ENCODE measurements at regions not wholly inside any gene's neighbourhood (a gene's known extent, or its start where the extent isn't known, plus 50 kb on each side); places are given as distances from the start of the nearest gene placed in this dataset.
"Not testable (repeated sequence)": the region's sequence is repeated elsewhere in the genome, so short reads cannot be mapped to it uniquely, and the experiment has no call there.

DNA sequence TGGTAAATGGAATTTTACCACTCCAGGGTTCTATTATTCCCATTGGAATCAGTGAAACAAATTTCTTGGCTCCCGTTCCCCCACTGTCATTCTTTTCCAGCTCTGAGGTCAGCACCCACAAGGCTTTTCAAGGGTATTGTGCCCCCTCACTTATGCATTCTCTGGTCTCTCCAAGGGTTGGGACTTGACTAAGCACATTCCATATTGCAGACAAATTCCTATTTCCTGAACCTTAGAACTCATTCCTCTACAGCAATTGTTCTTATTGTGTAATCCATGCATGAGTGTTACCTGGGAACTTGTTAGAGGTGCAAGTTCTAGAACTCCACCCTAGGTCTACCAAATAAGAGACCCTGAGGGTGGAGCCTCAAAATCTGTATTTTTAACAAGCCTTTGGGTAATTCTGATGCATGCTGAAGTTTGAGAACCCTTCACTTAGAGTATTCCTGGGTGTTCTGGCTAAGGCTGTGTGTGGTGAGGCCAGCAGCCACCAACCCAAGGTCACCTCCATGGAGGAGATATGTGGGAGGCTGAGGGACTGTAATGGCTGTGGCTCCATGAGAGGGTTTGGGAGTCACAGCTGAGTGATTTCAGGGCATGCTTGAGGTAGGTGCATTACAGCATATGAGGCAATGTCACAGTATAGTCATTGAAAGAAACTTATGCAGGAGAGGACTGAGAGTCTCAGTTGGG, 150.9 kb downstream of the TTC6 start:
- Histone ChIP-seq H3K27me3 (ENCODE audit: control insufficient read depth, insufficient read depth, low read length) (no peaks in the 10 kb centered on the region), H3K4me3 (ENCODE audit: low read length) (no peak overlapping the region), H3K27ac (ENCODE audit: low read length) (no peak overlapping the region), H3K4me1 (ENCODE audit: control insufficient read depth, insufficient read depth, low read length) (no peaks in the 10 kb centered on the region), H3K36me3 (ENCODE audit: control insufficient read depth, insufficient read depth, low read length) (no peaks in the 10 kb centered on the region), H3K9me3 (ENCODE audit: control insufficient read depth, insufficient read depth, low read length) (no peaks in the 10 kb centered on the region)
- WGBS (ENCODE audit: insufficient coverage, insufficient read length) = no CpG with 5 or more reads among the region's 1 CpG
- DNase-seq (ENCODE audit: low read depth, low spot score) = no peak

DNA sequence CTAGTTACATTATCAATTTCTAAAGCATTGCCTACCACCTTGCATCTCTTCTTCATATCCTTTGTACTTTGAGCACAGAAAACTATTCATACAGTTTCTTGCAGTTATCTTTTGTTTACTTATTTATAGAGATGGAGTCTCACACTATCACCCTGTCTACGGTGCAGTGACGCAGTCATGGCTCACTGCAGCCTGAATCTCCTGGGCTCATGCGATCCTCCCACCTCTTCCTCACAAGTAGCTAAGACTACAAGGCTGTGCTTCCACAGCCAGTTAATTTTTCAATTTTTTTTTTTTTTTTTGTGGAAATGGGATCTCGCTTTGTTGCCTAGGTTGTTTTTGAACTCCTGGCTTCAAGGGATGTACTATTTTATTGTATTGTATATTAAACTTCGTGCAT, 158.0 kb downstream of the TTC6 start:
- WGBS (ENCODE audit: insufficient coverage, insufficient read length) = no CpG with 5 or more reads among the region's 5 CpGs
- Histone ChIP-seq H3K36me3 (ENCODE audit: control insufficient read depth, insufficient read depth, low read length) (no peaks in the 10 kb centered on the region), H3K27me3 (ENCODE audit: control insufficient read depth, insufficient read depth, low read length) (no peaks in the 10 kb centered on the region), H3K9me3 (ENCODE audit: control insufficient read depth, insufficient read depth, low read length) (no peaks in the 10 kb centered on the region), H3K4me3 (ENCODE audit: low read length) (no peak overlapping the region), H3K4me1 (ENCODE audit: control insufficient read depth, insufficient read depth, low read length) (no peaks in the 10 kb centered on the region), H3K27ac (ENCODE audit: low read length) (no peak overlapping the region)
- no peak for DNase-seq (ENCODE audit: low read depth, low spot score)

DNA sequence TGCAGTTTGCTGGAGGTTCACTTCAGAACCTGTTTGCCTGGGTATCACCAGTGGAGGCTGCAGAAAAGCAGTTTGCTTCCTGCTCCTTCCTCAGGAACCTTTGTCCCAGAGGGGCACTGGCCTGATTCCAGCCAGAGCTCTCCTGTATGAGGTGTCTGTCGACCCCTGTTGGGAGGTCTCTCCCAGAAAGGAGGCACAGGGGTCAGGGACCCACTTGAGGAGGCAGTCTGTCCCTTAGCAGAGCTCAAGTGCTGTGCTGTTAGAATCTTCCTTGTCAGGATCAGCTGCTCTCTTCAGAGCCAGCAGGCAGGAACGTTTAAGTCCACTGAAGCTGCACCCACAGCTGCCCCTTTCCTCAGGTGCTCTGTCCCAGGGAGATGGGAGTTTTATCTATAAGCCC, 164.8 kb downstream of the TTC6 start:
- H3K9me3 ChIP-seq (ENCODE audit: control insufficient read depth, insufficient read depth, low read length); H3K4me3 ChIP-seq (ENCODE audit: low read length); H3K4me1 ChIP-seq (ENCODE audit: control insufficient read depth, insufficient read depth, low read length); H3K27me3 ChIP-seq (ENCODE audit: control insufficient read depth, insufficient read depth, low read length); H3K27ac ChIP-seq (ENCODE audit: low read length); DNase-seq (ENCODE audit: low read depth, low spot score); H3K36me3 ChIP-seq (ENCODE audit: control insufficient read depth, insufficient read depth, low read length): not testable (repeated sequence)
- WGBS (ENCODE audit: insufficient coverage, insufficient read length) = no CpG with 5 or more reads among the region's 2 CpGs

DNA sequence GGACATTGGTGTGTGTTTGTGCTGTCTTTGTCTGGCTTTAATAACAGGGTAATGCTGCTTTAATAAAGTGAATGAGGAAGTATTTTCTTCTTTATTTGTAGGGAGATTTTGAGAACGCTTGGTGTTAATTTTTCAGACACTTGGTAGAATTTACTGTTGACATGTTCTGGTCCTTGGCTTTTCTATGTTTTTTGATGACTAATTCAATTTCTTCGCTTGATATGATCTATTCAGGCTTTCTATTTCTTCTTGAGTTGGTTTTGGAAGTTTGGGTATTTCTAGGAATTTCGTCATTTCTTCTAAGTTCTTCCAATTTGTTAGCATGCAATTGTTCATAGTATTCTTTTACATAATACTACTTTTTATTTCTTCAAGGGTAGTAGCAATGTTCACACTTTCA, 167.8 kb downstream of the TTC6 start:
- WGBS (ENCODE audit: insufficient coverage, insufficient read length) = no CpG with 5 or more reads among the region's 3 CpGs
- Histone ChIP-seq H3K4me3 (ENCODE audit: low read length) (no peak overlapping the region), H3K36me3 (ENCODE audit: control insufficient read depth, insufficient read depth, low read length) (no peaks in the 10 kb centered on the region), H3K9me3 (ENCODE audit: control insufficient read depth, insufficient read depth, low read length) (no peaks in the 10 kb centered on the region), H3K27ac (ENCODE audit: low read length) (no peak overlapping the region), H3K27me3 (ENCODE audit: control insufficient read depth, insufficient read depth, low read length) (no peaks in the 10 kb centered on the region), H3K4me1 (ENCODE audit: control insufficient read depth, insufficient read depth, low read length) (no peaks in the 10 kb centered on the region)
- DNase-seq (ENCODE audit: low read depth, low spot score) = no peak

DNA sequence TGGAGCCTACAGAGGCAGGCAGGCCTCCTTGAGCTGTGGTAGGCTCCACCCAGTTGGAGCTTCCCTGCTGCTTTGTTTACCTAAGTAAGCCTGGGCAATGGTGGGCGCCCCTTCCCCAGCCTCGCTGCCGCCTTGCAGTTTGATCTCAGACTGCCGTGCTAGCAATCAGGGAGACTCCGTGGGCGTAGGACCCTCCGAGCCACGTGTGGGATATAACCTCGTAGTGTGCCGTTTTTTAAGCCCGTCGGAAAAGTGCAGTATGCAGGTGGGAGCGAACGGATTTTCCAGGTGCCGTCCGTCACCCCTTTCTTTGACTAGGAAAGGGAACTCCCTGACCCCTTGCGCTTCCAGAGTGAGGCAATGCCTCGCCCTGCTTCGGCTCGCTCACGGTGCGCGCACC, 176.9 kb downstream of the TTC6 start:
- not testable (repeated sequence) for DNase-seq (ENCODE audit: low read depth, low spot score); H3K36me3 ChIP-seq (ENCODE audit: control insufficient read depth, insufficient read depth, low read length); H3K4me3 ChIP-seq (ENCODE audit: low read length); H3K9me3 ChIP-seq (ENCODE audit: control insufficient read depth, insufficient read depth, low read length); H3K4me1 ChIP-seq (ENCODE audit: control insufficient read depth, insufficient read depth, low read length); H3K27me3 ChIP-seq (ENCODE audit: control insufficient read depth, insufficient read depth, low read length); H3K27ac ChIP-seq (ENCODE audit: low read length)
- no CpG with 5 or more reads among the region's 23 CpGs for whole genome bisulfite sequencing (ENCODE audit: insufficient coverage, insufficient read length)

DNA sequence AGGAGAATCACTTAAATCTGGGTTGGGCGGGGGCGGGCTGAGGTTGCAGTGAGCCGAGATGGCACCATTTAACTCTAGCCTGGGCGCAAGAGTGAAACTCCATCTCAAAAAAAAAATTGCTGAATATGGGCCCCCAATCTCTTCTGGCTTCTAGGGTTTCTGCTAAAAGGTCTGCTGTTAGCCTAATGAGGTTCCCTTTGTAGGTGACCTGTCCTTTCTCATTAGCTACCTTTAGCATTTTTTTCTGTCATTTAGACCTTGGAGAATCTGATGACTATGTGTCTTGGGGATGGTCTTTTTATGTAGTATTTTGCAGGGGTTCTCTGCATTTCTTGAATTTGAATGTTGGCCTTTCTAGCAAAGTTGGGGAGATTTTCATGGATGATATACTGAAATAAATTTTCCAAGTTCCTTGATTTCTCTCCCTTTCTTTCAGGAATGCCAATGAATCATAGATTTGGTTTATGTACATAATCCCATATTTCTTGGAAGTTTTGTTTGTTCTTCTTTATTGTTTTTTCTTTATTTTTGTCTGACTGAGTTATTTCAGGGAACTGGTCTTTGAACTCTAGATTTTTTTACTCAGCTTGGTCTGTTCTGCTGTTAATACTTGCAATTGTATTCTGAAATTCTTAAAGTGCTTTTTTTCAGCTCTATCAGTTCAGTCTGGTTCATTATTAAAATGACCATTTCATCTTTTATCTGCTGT, 181.5 kb downstream of the TTC6 start:
- WGBS (ENCODE audit: insufficient coverage, insufficient read length) = no CpG with 5 or more reads among the region's 4 CpGs
- H3K27ac ChIP-seq (ENCODE audit: low read length) = no peak overlapping the region
- no peaks in the 10 kb centered on the region for H3K36me3 ChIP-seq (ENCODE audit: control insufficient read depth, insufficient read depth, low read length)
- H3K27me3 ChIP-seq (ENCODE audit: control insufficient read depth, insufficient read depth, low read length) = no peaks in the 10 kb centered on the region
- no peaks in the 10 kb centered on the region for H3K9me3 ChIP-seq (ENCODE audit: control insufficient read depth, insufficient read depth, low read length)
- H3K4me3 ChIP-seq (ENCODE audit: low read length) = no peak overlapping the region
- DNase-seq (ENCODE audit: low read depth, low spot score) = no peak
- H3K4me1 ChIP-seq (ENCODE audit: control insufficient read depth, insufficient read depth, low read length) = no peaks in the 10 kb centered on the region

DNA sequence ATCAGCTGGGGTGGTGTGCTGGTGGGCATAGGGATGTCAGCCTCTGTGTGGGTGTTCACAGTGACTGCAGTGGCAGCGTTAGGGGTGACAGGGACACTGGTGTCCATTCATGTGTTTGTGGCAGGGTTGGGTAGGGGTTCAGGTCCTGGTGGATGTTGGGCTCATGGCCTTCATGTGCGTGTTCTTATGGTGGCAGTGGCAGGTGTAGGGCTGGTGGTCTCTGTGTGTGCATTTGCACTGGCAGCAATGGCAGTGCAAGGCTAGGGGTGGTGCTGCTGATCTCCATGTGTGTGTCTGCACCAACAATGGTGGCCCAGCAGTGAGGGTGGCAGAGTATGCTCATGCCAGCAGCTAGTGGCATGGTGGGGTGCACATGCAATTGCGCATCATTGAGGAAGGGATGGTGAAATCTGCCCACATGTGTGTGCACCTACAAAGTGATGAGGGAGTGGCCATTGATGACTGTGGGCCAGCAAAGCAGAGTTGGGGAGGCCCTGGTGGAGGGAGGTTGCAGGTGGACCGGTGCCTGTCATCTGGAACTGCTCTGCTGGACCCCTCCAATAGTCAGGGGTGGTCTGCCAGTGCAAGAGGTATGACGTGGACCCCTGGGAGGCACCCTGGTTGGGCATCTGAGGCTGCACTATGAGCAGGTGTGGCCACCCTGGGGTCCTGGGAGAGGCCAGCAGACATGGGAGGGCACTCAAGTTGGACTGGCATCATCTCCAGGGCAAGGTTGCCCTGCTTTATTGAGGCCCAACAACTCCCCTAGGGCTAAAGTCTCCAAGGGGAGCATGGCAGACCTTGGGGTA, 182.9 kb downstream of the TTC6 start:
- WGBS (ENCODE audit: insufficient coverage, insufficient read length) = no CpG with 5 or more reads among the region's 5 CpGs
- Histone ChIP-seq H3K4me3 (ENCODE audit: low read length) (no peak overlapping the region), H3K4me1 (ENCODE audit: control insufficient read depth, insufficient read depth, low read length) (no peaks in the 10 kb centered on the region), H3K9me3 (ENCODE audit: control insufficient read depth, insufficient read depth, low read length) (no peaks in the 10 kb centered on the region), H3K36me3 (ENCODE audit: control insufficient read depth, insufficient read depth, low read length) (no peaks in the 10 kb centered on the region), H3K27ac (ENCODE audit: low read length) (no peak overlapping the region), H3K27me3 (ENCODE audit: control insufficient read depth, insufficient read depth, low read length) (no peaks in the 10 kb centered on the region)
- no peak for DNase-seq (ENCODE audit: low read depth, low spot score)

DNA sequence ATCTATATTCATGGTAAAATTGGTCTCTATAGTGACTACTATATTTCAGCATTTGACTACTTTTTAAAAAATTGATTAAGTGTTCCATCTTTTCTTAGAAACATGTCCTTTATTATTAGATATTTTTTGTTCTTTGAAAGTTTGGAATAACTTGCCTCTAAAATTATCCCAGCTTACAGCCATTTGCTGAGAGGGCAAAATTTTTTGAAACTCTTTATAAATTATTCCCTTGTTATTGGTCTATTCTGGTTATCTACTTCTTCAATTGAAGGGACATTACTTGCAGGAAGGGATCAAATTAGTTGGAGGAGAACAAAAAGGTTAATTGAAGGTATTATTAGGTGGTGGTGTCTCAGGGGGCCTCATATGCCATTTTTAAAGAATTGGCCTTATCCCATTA, 184.1 kb downstream of the TTC6 start:
- no peak overlapping the region for H3K4me3 ChIP-seq (ENCODE audit: low read length)
- H3K4me1 ChIP-seq (ENCODE audit: control insufficient read depth, insufficient read depth, low read length) = no peaks in the 10 kb centered on the region
- H3K36me3 ChIP-seq (ENCODE audit: control insufficient read depth, insufficient read depth, low read length) = no peaks in the 10 kb centered on the region
- no peaks in the 10 kb centered on the region for H3K9me3 ChIP-seq (ENCODE audit: control insufficient read depth, insufficient read depth, low read length)
- DNase-seq (ENCODE audit: low read depth, low spot score) = no peak
- no peaks in the 10 kb centered on the region for H3K27me3 ChIP-seq (ENCODE audit: control insufficient read depth, insufficient read depth, low read length)
- H3K27ac ChIP-seq (ENCODE audit: low read length) = no peak overlapping the region

DNA sequence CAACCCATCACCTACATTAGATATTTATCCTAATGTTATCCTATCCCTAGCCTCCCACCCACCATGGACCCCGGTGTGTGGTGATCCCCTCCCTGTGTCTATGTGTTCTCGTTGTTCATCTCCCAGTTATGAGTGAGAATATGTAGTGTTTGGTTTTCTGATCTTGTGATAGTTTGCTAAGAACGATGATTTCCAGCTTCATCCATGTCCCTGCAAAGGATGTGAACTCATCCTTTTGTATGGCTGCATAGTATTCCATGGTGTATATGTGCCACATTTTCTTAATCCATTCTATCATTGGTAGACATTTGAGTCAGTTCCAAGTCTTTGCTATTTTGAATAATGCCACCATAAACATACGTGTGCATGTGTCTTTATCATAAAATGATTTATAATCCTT, 185.3 kb downstream of the TTC6 start:
- DNase-seq (ENCODE audit: low read depth, low spot score); H3K9me3 ChIP-seq (ENCODE audit: control insufficient read depth, insufficient read depth, low read length); H3K27ac ChIP-seq (ENCODE audit: low read length); H3K27me3 ChIP-seq (ENCODE audit: control insufficient read depth, insufficient read depth, low read length); H3K4me1 ChIP-seq (ENCODE audit: control insufficient read depth, insufficient read depth, low read length); H3K4me3 ChIP-seq (ENCODE audit: low read length); H3K36me3 ChIP-seq (ENCODE audit: control insufficient read depth, insufficient read depth, low read length): not testable (repeated sequence)
- WGBS (ENCODE audit: insufficient coverage, insufficient read length) = no CpG with 5 or more reads among the region's 4 CpGs

DNA sequence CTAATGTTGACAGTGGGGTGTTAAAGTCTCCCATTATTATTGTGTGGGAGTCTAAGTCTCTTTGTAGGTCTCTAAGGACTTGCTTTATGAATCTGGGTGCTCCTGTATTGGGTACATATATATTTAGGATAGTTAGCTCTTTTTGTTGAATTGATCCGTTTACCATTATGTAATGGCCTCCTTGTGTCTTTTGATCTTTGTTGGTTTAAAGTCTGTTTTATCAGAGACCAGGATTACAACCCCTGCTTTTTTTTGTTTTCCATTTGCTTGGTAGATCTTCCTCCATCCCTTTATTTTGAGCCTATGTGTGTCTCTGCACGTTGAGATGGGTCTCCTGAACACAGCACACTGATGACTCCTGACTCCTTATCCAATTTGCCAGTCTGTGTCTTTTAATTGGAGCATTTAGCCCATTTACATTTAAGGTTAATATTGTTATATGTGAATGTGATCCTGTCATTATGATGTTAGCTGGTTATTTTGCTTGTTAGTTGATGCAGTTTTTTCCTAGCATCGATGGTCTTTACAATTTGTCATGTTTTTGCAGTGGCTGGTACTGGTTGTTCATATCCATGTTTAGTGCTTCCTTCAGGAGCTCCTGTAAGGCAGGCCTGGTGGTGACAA, 188.9 kb downstream of the TTC6 start:
- not testable (repeated sequence) for H3K27ac ChIP-seq (ENCODE audit: low read length); DNase-seq (ENCODE audit: low read depth, low spot score); H3K4me3 ChIP-seq (ENCODE audit: low read length); H3K4me1 ChIP-seq (ENCODE audit: control insufficient read depth, insufficient read depth, low read length); H3K9me3 ChIP-seq (ENCODE audit: control insufficient read depth, insufficient read depth, low read length); H3K27me3 ChIP-seq (ENCODE audit: control insufficient read depth, insufficient read depth, low read length); H3K36me3 ChIP-seq (ENCODE audit: control insufficient read depth, insufficient read depth, low read length)
- WGBS (ENCODE audit: insufficient coverage, insufficient read length) = no CpG with 5 or more reads among the region's 3 CpGs
